IMR-90 (cell line): ENCODE measurements at regions not wholly inside any gene's neighbourhood (a gene's known extent, or its start where the extent isn't known, plus 50 kb on each side); places are given as distances from the start of the nearest gene placed in this dataset.

Experiments used
- ATAC-seq: fragments of 200-7000 bp; cut with Tn5 transposase; 2 replicates; pipeline ENCODE4 v1.9.1; 2020; ENCODE audit warnings: low read depth, mild to moderate bottlenecking, moderate library complexity
- BruUV-seq: library from RNA; stranded (reverse); fragments of 400-500 nt; replicated peaks from 2 replicates; lab custom pipeline; 2021; lab: Mats Ljungman, UMichigan
- CTCF ChIA-PET: fragments of 300-600 bp; formaldehyde crosslinking; extraction: SDS; loops from one replicate; lab custom pipeline; 2021; ENCODE audit warnings: antibody characterized with exemption; lab: Yijun Ruan, JAX
- POLR2A ChIA-PET: fragments of 300-600 bp; sonication (Branson Sonifier 250); formaldehyde crosslinking; loops from one replicate; lab custom pipeline; 2022; ENCODE audit warnings: antibody characterized with exemption; ENCODE audit not compliant: unreplicated experiment; lab: Charles Lee
- DNase-seq: peaks from one replicate; pipeline ENCODE4 v3.0.0; 2013
- H2AFZ ChIP-seq: replicated peaks from 2 replicates; pipeline ENCODE3; 2013; ENCODE audit warnings: low read length, mild to moderate bottlenecking; ENCODE audit not compliant: poor library complexity
- H2AK5ac ChIP-seq: 2 replicates; pipeline ENCODE4 v1.6.1; 2013; ENCODE audit warnings: low read depth, low read length, inconsistent platforms
- H2AK9ac ChIP-seq: replicated peaks from 2 replicates; pipeline ENCODE3; 2013; ENCODE audit warnings: mild to moderate bottlenecking, low read depth, low read length, moderate library complexity; ENCODE audit not compliant: poor library complexity
- H2BK120ac ChIP-seq: 2 replicates; pipeline ENCODE4 v1.6.1; 2013; ENCODE audit warnings: low read depth, low read length, inconsistent platforms
- H2BK15ac ChIP-seq: 3 replicates; pipeline ENCODE4 v1.6.1; 2013; ENCODE audit warnings: low read depth, low read length, inconsistent platforms
- H2BK20ac ChIP-seq: 2 replicates; pipeline ENCODE4 v1.6.1; 2013; ENCODE audit warnings: low read depth, mild to moderate bottlenecking, inconsistent platforms, low read length, moderate library complexity
- H2BK5ac ChIP-seq: 2 replicates; pipeline ENCODE4 v1.6.1; 2013; ENCODE audit warnings: mild to moderate bottlenecking, low read depth, low read length, inconsistent platforms; ENCODE audit not compliant: poor library complexity, severe bottlenecking
- H3K14ac ChIP-seq: replicated peaks from 2 replicates; pipeline ENCODE4 v1.6.1; 2013; ENCODE audit warnings: low read depth, low read length, inconsistent platforms
- H3K18ac ChIP-seq: 2 replicates; pipeline ENCODE4 v1.6.1; 2013; ENCODE audit warnings: low read depth, low read length, control low read depth
- H3K23ac ChIP-seq: 2 replicates; pipeline ENCODE4 v1.6.1; 2013; ENCODE audit warnings: low read depth, low read length, inconsistent platforms
- H3K27ac ChIP-seq: 2 replicates; pipeline ENCODE4 v1.5.1; 2013; ENCODE audit warnings: mild to moderate bottlenecking, control low read depth, low read length; ENCODE audit not compliant: insufficient read depth
- H3K27me3 ChIP-seq: 2 replicates; pipeline ENCODE4 v1.6.1; 2013; ENCODE audit warnings: low read length; ENCODE audit not compliant: control insufficient read depth, insufficient read depth
- H3K36me3 ChIP-seq: 2 replicates; pipeline ENCODE4 v1.6.1; 2013; ENCODE audit warnings: low read length, mixed read lengths; ENCODE audit not compliant: control insufficient read depth, insufficient read depth
- H3K4ac ChIP-seq: 2 replicates; pipeline ENCODE4 v1.6.1; 2013; ENCODE audit warnings: low read depth, low read length, inconsistent platforms
- H3K4me1 ChIP-seq: 2 replicates; pipeline ENCODE4 v1.6.1; 2013; ENCODE audit warnings: low read length, mixed read lengths; ENCODE audit not compliant: control insufficient read depth, insufficient read depth
- H3K4me2 ChIP-seq: 2 replicates; pipeline ENCODE4 v1.6.1; 2013; ENCODE audit warnings: low read depth, mild to moderate bottlenecking, control low read depth, low read length, moderate library complexity
- H3K4me3 ChIP-seq: 2 replicates; pipeline ENCODE4 v1.5.1; 2013; ENCODE audit warnings: low read depth, mild to moderate bottlenecking, control low read depth, low read length, moderate library complexity; ENCODE audit not compliant: insufficient read depth
- H3K56ac ChIP-seq: 2 replicates; pipeline ENCODE4 v1.6.1; 2013; ENCODE audit warnings: low read length, inconsistent platforms; ENCODE audit not compliant: insufficient read depth; ENCODE audit errors: extremely low read depth
- H3K79me1 ChIP-seq, 2 experiments: 2 replicates each; pipeline ENCODE4 v1.6.1; 2013; ENCODE audit warnings: low read length in 2 of 2, inconsistent platforms in 1 of 2, low read depth in 1 of 2
- H3K9ac ChIP-seq: 2 replicates; pipeline ENCODE4 v1.6.1; 2013; ENCODE audit warnings: low read depth, low read length, control low read depth
- H3K9me1 ChIP-seq: 2 replicates; pipeline ENCODE4 v1.6.1; 2013; ENCODE audit warnings: low read length, inconsistent platforms; ENCODE audit not compliant: insufficient read depth
- H3K9me3 ChIP-seq: 2 replicates; pipeline ENCODE4 v1.6.1; 2013; ENCODE audit warnings: low read length; ENCODE audit not compliant: control insufficient read depth, insufficient read depth
- H4K20me1 ChIP-seq: 2 replicates; pipeline ENCODE4 v1.6.1; 2013; ENCODE audit warnings: low read length, inconsistent platforms; ENCODE audit not compliant: insufficient read depth
- H4K5ac ChIP-seq: 2 replicates; pipeline ENCODE4 v1.6.1; 2013; ENCODE audit warnings: mild to moderate bottlenecking, low read depth, low read length, control low read depth
- H4K8ac ChIP-seq, 2 experiments: 2 replicates each; pipeline ENCODE4 v1.6.1; 2013; ENCODE audit warnings: low read depth in 2 of 2, low read length in 2 of 2, control low read depth in 1 of 2, inconsistent platforms in 1 of 2
- H4K91ac ChIP-seq: 2 replicates; pipeline ENCODE4 v1.6.1; 2013; ENCODE audit warnings: low read depth, low read length, inconsistent platforms; ENCODE audit not compliant: insufficient read depth
- CHD1 ChIP-seq: IDR thresholded peaks from 2 replicates; pipeline ENCODE4 v1.6.1; 2012; ENCODE audit warnings: low read depth, low read length, improper control_type of control experiment
- CTCF ChIP-seq: conservative IDR thresholded peaks from 2 replicates; pipeline ENCODE4 v1.5.1; 2012; ENCODE audit warnings: mild to moderate bottlenecking, low read depth, low read length, improper control_type of control experiment
- POLR2A ChIP-seq: IDR thresholded peaks from 2 replicates; pipeline ENCODE4 v1.6.1; 2012; ENCODE audit warnings: mild to moderate bottlenecking, low read depth, low read length
- RAD21 ChIP-seq: IDR thresholded peaks from 2 replicates; pipeline ENCODE4 v1.6.1; 2012; ENCODE audit warnings: low read length, improper control_type of control experiment
- RFX5 ChIP-seq: IDR thresholded peaks from 2 replicates; pipeline ENCODE4 v1.8.0; 2012; ENCODE audit warnings: low read depth, mild to moderate bottlenecking, low read length, moderate library complexity
- USF2 ChIP-seq: fragments of 150-350 bp; IDR thresholded peaks from 2 replicates; pipeline ENCODE4 v1.6.1; 2017; ENCODE audit warnings: mild to moderate bottlenecking, antibody characterized with exemption, low read length, low read depth
- WGBS, 2 experiments: methylation state at CpG; one replicate each; pipeline versions ENCODE4 v1.1.5 to v1.1.7; 2013; ENCODE audit warnings: missing lambda C conversion rate in 2 of 2; ENCODE audit not compliant: insufficient read length in 1 of 2; ENCODE audit errors: extremely low coverage in 2 of 2; 5-methylcytosine and 5-hydroxymethylcytosine counted together
- dilution Hi-C: fragments of 300-500 bp; cut with HindIII; formaldehyde crosslinking; loops from one replicate; pipeline ENCODE4 v1.14.3; 2018; ENCODE audit warnings: low sequenced_read_pairs; ENCODE audit not compliant: unreplicated experiment
- in situ Hi-C: fragments of 300-500 bp; cut with MboI; formaldehyde crosslinking; loops from 3 replicates; pipeline ENCODE4 v1.14.3; 2019; ENCODE audit warnings: low sequenced_read_pairs, inconsistent platforms, mixed read lengths
- intact Hi-C: fragments of 100-400 bp; cut with micrococcal nuclease; formaldehyde crosslinking; loops from 2 replicates; pipeline ENCODE4 v1.10.0; 2022

GRCh38 chr9:13446938-13447842 lies 167.7 kb upstream of the MPDZ start:
- no peak overlapping the region for H2AK9ac ChIP-seq
- CTCF ChIA-PET: interaction anchor here (0.8 to 0.9 kb wide), 2 partner anchors 9 to 37 kb away, joined by 3 to 4 read pairs; no protein-coding TSS in a partner anchor
- no peaks in the 10 kb centered on the region for H3K79me1 ChIP-seq
- no peak overlapping the region for H2BK120ac ChIP-seq
- POLR2A ChIA-PET: no interaction called here
- H3K23ac ChIP-seq: no peak overlapping the region
- dilution Hi-C loops: loop anchor here (25.0 kb wide), 1 partner anchor 990 kb away; no protein-coding TSS in a partner anchor
- no peak overlapping the region for H3K18ac ChIP-seq
- no peak overlapping the region for H2BK5ac ChIP-seq
- H4K20me1 ChIP-seq: no peaks in the 10 kb centered on the region
- no peaks in the 10 kb centered on the region for H3K36me3 ChIP-seq
- 0 out of 2 replicates have a peak, but pooled peaks have one; percentile 4 for TF ChIP-seq CTCF
- no peak for TF ChIP-seq RFX5
- TF ChIP-seq USF2: no peak
- TF ChIP-seq CHD1: no peak
- TF ChIP-seq RAD21: no peak
- TF ChIP-seq POLR2A: no peak
- no peaks in the 10 kb centered on the region for H3K4me1 ChIP-seq
- H2BK15ac ChIP-seq: no peak overlapping the region
- no peaks in the 10 kb centered on the region for H3K9me1 ChIP-seq
- H4K8ac ChIP-seq: no peak overlapping the region
- no CpG with 5 or more reads among the region's 5 CpGs for whole genome bisulfite sequencing, 2 experiments
- ATAC-seq (no peak), DNase-seq (no peak)
- no TSS peak for BruUV-seq
- H3K4me2 ChIP-seq: no peak overlapping the region
- H3K4ac ChIP-seq: no peak overlapping the region
- no peak overlapping the region for H4K91ac ChIP-seq
- no peak overlapping the region for H3K56ac ChIP-seq
- intact Hi-C loops: loop anchor here (5.0 kb wide), 1 partner anchor 905 kb away; no protein-coding TSS in a partner anchor
- H3K4me3 ChIP-seq: no peak overlapping the region
- no peak overlapping the region for H3K14ac ChIP-seq
- no peak overlapping the region for H2AFZ ChIP-seq
- H2AK5ac ChIP-seq: no peak overlapping the region
- peaks cover 12% of the 10 kb centered on the region for H3K27me3 ChIP-seq
- no peak overlapping the region for H3K27ac ChIP-seq
- in situ Hi-C loops: no loop called here
- no peaks in the 10 kb centered on the region for H3K9me3 ChIP-seq
- H3K9ac ChIP-seq: no peak overlapping the region
- H4K5ac ChIP-seq: no peak overlapping the region
- H2BK20ac ChIP-seq: no peak overlapping the region
